ENCODE measurements at regions not wholly inside any gene's neighbourhood (a gene's known extent, or its start where the extent isn't known, plus 50 kb on each side); places are given as distances from the start of the nearest gene placed in this dataset.
"Not testable (repeated sequence)": the region's sequence is repeated elsewhere in the genome, so short reads cannot be mapped to it uniquely, and the experiment has no call there.

- Histone ChIP-seq H3K27ac (ENCODE audit: low read length) (no peak overlapping the region), H2AFZ (ENCODE audit: low read depth, low read length) (no peak overlapping the region), H3K9me3 (ENCODE audit: insufficient read depth, low read length) (no peaks in the 10 kb centered on the region), H3K27me3 (ENCODE audit: low read depth, low read length) (no peaks in the 10 kb centered on the region), H3K4me1 (ENCODE audit: low read length) (peaks cover 31% of the 10 kb centered on the region), H3K9ac (ENCODE audit: low read length) (no peak overlapping the region), H3K4me3 (ENCODE audit: low read length) (no peak overlapping the region), H3K4me2 (ENCODE audit: low read length) (no peak overlapping the region), H3K36me3 (replicated peaks; ENCODE audit: low read depth, low read length) (peaks cover 44% of the 10 kb centered on the region), H3K79me2 (ENCODE audit: low read length) (no peaks in the 10 kb centered on the region), H4K20me1 (ENCODE audit: insufficient read depth, low read length) (no peaks in the 10 kb centered on the region)
- TF ChIP-seq EZH2phosphoT487 (IDR thresholded peaks at IDR 0.05; ENCODE audit: low read depth) (no peak), CTCF (IDR thresholded peaks at IDR 0.05; ENCODE audit: low read depth, low read length) (no peak)
Observed at GRCh38 chr1:184832517-184832916, 77.9 kb upstream of the EDEM3 start.

GRCh38 chr1:184829496-184829895 is 74.8 kb upstream of the EDEM3 start:
- H3K9ac ChIP-seq (ENCODE audit: low read length); H2AFZ ChIP-seq (ENCODE audit: low read depth, low read length); H3K9me3 ChIP-seq (ENCODE audit: insufficient read depth, low read length); H3K27ac ChIP-seq (ENCODE audit: low read length); H3K4me3 ChIP-seq (ENCODE audit: low read length); H3K4me2 ChIP-seq (ENCODE audit: low read length); H4K20me1 ChIP-seq (ENCODE audit: insufficient read depth, low read length); H3K27me3 ChIP-seq (ENCODE audit: low read depth, low read length); H3K79me2 ChIP-seq (ENCODE audit: low read length): not testable (repeated sequence)
- Histone ChIP-seq H3K4me1 (ENCODE audit: low read length) (peaks cover 45% of the 10 kb centered on the region), H3K36me3 (replicated peaks; ENCODE audit: low read depth, low read length) (peaks cover 33% of the 10 kb centered on the region)

GRCh38 chr1:184828369-184828717 is 73.7 kb upstream of the EDEM3 start:
- H4K20me1 ChIP-seq (ENCODE audit: insufficient read depth, low read length): no peaks in the 10 kb centered on the region
- no peaks in the 10 kb centered on the region for H3K9me3 ChIP-seq (ENCODE audit: insufficient read depth, low read length)
- H3K79me2 ChIP-seq (ENCODE audit: low read length): peaks cover 13% of the 10 kb centered on the region; the same call in 1 of the 2 replicates
- H3K27me3 ChIP-seq (ENCODE audit: low read depth, low read length): no peaks in the 10 kb centered on the region
- H3K4me2 ChIP-seq (ENCODE audit: low read length): no peak overlapping the region
- H3K4me1 ChIP-seq (ENCODE audit: low read length): peaks cover 56% of the 10 kb centered on the region
- TF ChIP-seq EZH2phosphoT487 (IDR thresholded peaks at IDR 0.05; ENCODE audit: low read depth): no peak
- no peak for TF ChIP-seq CTCF (IDR thresholded peaks at IDR 0.05; ENCODE audit: low read depth, low read length)
- peaks cover 44% of the 10 kb centered on the region for H3K36me3 ChIP-seq (replicated peaks; ENCODE audit: low read depth, low read length)
- peak overlapping the region; percentile 33 for H3K27ac ChIP-seq (ENCODE audit: low read length)
- 0 out of 2 replicates have a peak overlapping the region, but pooled peaks have one; percentile 11 for H3K9ac ChIP-seq (ENCODE audit: low read length)
- no peak overlapping the region for H3K4me3 ChIP-seq (ENCODE audit: low read length)
- no peak overlapping the region for H2AFZ ChIP-seq (ENCODE audit: low read depth, low read length)

GRCh38 chr1:184827600-184828368 is 73.1 kb upstream of the EDEM3 start:
- peaks cover 49% of the 10 kb centered on the region for H3K36me3 ChIP-seq (replicated peaks; ENCODE audit: low read depth, low read length)
- H2AFZ ChIP-seq (ENCODE audit: low read depth, low read length): no peak overlapping the region
- TF ChIP-seq EZH2phosphoT487 (IDR thresholded peaks at IDR 0.05; ENCODE audit: low read depth): no peak
- TF ChIP-seq CTCF (IDR thresholded peaks at IDR 0.05; ENCODE audit: low read depth, low read length): no peak
- peaks cover 13% of the 10 kb centered on the region; the same call in 1 of the 2 replicates for H3K79me2 ChIP-seq (ENCODE audit: low read length)
- no peaks in the 10 kb centered on the region for H4K20me1 ChIP-seq (ENCODE audit: insufficient read depth, low read length)
- H3K4me3 ChIP-seq (ENCODE audit: low read length): no peak overlapping the region
- H3K27ac ChIP-seq (ENCODE audit: low read length): peak overlapping the region; percentile 82
- no peak overlapping the region for H3K4me2 ChIP-seq (ENCODE audit: low read length)
- H3K9me3 ChIP-seq (ENCODE audit: insufficient read depth, low read length): no peaks in the 10 kb centered on the region
- no peaks in the 10 kb centered on the region for H3K27me3 ChIP-seq (ENCODE audit: low read depth, low read length)
- H3K4me1 ChIP-seq (ENCODE audit: low read length): peaks cover 62% of the 10 kb centered on the region
- no peak overlapping the region for H3K9ac ChIP-seq (ENCODE audit: low read length)
